ENCODE measurements at regions not wholly inside any gene's neighbourhood (a gene's known extent, or its start where the extent isn't known, plus 50 kb on each side); places are given as distances from the start of the nearest gene placed in this dataset.
"Not testable (repeated sequence)": the region's sequence is repeated elsewhere in the genome, so short reads cannot be mapped to it uniquely, and the experiment has no call there.

GRCh38 chr9:66261576-66261975 lies 524.6 kb downstream of the FOXD4L4 start:
- H3K36me3 ChIP-seq; intact Hi-C loops (cut with micrococcal nuclease); H3K27ac ChIP-seq (replicated peaks); H3K4me1 ChIP-seq; H3K27me3 ChIP-seq (ENCODE audit: low read depth); H3K9me3 ChIP-seq (replicated peaks); DNase-seq; H3K4me3 ChIP-seq: not testable (repeated sequence)

DNA sequence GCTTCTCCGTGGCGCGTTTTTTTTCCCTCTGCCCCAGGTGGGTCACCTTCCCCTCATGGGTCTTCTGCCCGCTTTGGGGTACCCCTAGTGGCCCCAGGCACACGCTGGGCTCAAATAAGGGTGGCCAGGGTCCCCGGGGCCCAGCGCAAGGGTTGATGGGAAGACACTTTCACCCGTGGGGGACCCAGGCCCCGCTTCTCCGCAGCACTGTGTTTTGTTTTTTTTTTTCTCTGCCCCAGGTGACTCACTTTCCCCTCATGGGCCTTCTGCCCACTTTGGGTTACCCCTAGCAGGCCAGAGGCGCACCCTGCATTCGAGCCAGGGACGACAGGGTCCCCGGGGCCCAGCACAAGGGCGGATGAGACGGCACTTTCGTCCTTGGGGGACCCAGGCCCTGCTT lies 526.7 kb downstream of the FOXD4L4 start:
- H3K9me3 ChIP-seq (replicated peaks); intact Hi-C loops (cut with micrococcal nuclease); H3K27me3 ChIP-seq (ENCODE audit: low read depth); H3K4me3 ChIP-seq; DNase-seq; H3K4me1 ChIP-seq; H3K36me3 ChIP-seq; H3K27ac ChIP-seq (replicated peaks): not testable (repeated sequence)

DNA sequence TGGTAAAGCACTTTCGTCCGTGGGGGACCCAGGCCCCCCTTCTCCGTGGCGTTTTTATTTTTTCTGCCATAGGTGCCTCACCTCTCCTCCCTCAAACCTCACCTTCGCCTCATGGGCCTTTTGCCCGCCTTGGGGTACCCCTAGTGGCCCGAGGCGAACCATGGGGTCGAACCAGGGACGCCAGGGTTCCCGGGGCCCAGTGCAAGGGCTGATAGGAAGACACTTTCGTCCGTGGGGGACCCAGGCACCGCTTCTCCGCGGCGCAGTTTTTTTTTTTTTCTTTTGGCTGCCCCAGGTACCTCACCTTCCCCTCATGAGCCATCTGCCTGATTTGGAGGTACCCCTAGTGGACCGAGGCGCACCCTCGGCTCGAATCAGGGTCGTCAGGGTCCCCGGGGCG lies 527.8 kb downstream of the FOXD4L4 start:
- H3K4me1 ChIP-seq; H3K4me3 ChIP-seq; H3K9me3 ChIP-seq (replicated peaks); DNase-seq; H3K27ac ChIP-seq (replicated peaks); intact Hi-C loops (cut with micrococcal nuclease); H3K36me3 ChIP-seq; H3K27me3 ChIP-seq (ENCODE audit: low read depth): not testable (repeated sequence)

- H3K4me1 ChIP-seq; H3K9me3 ChIP-seq (replicated peaks); DNase-seq; H3K27ac ChIP-seq (replicated peaks); intact Hi-C loops (cut with micrococcal nuclease); H3K36me3 ChIP-seq; H3K27me3 ChIP-seq (ENCODE audit: low read depth): not testable (repeated sequence)
- H3K4me3 ChIP-seq, result peak overlapping the region; percentile 47
These were observed 529.3 kb downstream of the FOXD4L4 start for GRCh38 chr9:66266202-66266601.

DNA sequence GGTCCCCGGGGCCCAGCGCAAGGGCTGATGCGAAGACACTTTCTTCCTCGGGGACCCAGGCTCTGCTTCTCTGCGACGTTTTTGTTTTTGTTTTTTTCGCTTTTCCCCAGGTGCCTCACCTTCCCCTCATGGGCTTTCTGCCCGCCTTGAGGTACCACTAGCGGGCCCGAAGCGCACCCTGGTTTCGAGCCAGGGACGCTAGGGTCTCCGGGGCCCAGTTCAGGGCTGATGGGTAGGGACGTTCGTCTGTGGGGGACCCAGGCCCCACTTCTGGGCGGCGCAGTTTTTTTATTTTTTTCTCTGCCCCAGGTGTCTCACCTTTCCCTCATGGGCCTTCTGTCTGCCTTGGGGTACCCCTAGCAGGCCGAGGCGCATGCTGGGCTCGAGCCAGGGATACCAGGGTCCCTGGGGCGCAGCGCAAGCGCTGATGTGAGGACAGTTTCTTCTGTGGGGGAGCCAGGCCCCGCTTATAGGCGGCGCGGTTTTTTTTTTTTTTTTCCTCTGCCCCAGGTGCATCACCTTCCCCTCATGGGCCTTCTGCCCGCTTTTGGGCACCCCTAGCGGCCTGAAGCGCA lies 530.0 kb downstream of the FOXD4L4 start:
- H3K4me3 ChIP-seq, result peak overlapping the region; percentile 41
- DNase-seq; H3K27me3 ChIP-seq (ENCODE audit: low read depth); intact Hi-C loops (cut with micrococcal nuclease); H3K27ac ChIP-seq (replicated peaks); H3K9me3 ChIP-seq (replicated peaks); H3K36me3 ChIP-seq; H3K4me1 ChIP-seq: not testable (repeated sequence)

GRCh38 chr9:66267684-66268083 lies 530.7 kb downstream of the FOXD4L4 start:
- intact Hi-C loops (cut with micrococcal nuclease); H3K27me3 ChIP-seq (ENCODE audit: low read depth); H3K27ac ChIP-seq (replicated peaks); DNase-seq; H3K9me3 ChIP-seq (replicated peaks); H3K36me3 ChIP-seq; H3K4me1 ChIP-seq: not testable (repeated sequence)
- H3K4me3 ChIP-seq, result peak overlapping the region; percentile 47

DNA sequence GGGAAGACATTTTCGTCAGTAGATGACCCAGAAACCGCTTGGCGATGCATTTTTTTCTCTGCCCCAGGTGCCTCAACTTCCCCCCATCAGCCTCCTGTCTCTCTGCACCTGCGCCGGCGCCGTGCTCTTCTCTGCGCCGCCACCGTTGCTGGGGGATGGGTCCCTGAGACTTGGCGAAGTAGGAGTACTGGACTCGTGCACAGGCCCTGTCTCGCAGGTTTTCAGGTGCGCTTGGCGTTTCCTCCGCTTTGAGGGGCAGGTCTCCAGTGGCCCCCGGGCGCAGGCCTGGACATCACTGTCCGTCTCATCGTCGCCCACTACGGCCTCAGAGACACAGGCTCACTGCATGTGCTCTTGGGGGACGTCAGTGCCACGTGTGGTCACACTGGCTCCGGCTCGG lies 532.1 kb downstream of the FOXD4L4 start:
- H3K27me3 ChIP-seq (ENCODE audit: low read depth); H3K4me1 ChIP-seq; intact Hi-C loops (cut with micrococcal nuclease); H3K36me3 ChIP-seq; H3K27ac ChIP-seq (replicated peaks); H3K9me3 ChIP-seq (replicated peaks); DNase-seq: not testable (repeated sequence)
- H3K4me3 ChIP-seq, result peak overlapping the region; percentile 57

GRCh38 chr9:66269783-66270182 lies 532.8 kb downstream of the FOXD4L4 start:
- peak; percentile 85 for DNase-seq
- intact Hi-C loops (cut with micrococcal nuclease); H3K27me3 ChIP-seq (ENCODE audit: low read depth); H3K9me3 ChIP-seq (replicated peaks); H3K36me3 ChIP-seq; H3K4me1 ChIP-seq: not testable (repeated sequence)
- Histone ChIP-seq H3K4me3 (peak overlapping the region; percentile 69), H3K27ac (replicated peaks) (peak overlapping the region; percentile 84)

DNA sequence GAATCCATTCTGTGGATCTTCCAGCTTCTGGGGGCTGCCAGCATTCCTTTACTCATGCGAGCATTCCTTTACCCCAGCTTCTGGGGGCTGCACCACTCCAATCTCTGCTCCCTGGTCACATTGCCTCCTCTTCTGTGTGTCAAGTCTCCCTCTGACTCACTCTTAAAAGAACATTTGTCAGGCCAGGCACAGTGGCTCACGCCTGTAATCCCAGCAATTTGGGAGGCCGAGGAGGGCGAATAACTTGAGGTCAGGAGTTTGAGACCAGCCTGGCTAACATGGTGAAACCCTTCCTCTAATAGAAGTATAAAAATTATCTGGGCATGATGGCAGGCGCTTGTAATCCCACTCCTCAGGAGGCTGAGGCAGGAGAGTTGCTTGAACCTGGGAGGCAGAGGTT lies 541.9 kb downstream of the FOXD4L4 start:
- DNase-seq; H3K9me3 ChIP-seq (replicated peaks); H3K4me3 ChIP-seq; H3K36me3 ChIP-seq; H3K4me1 ChIP-seq; H3K27me3 ChIP-seq (ENCODE audit: low read depth); H3K27ac ChIP-seq (replicated peaks); intact Hi-C loops (cut with micrococcal nuclease): not testable (repeated sequence)

All from left ventricle myocardium inferior (tissue), 1 donor.